ENCODE measurements at regions not wholly inside any gene's neighbourhood (a gene's known extent, or its start where the extent isn't known, plus 50 kb on each side); places are given as distances from the start of the nearest gene placed in this dataset.

GRCh38 chr5:6086871-6087270 is 291.5 kb downstream of the MED10 start:
- Histone ChIP-seq H4K20me1 (replicated peaks in 1 of 2; ENCODE audit: control insufficient read depth in 1 of 2, insufficient read depth in 2 of 2, low read length in 2 of 2) (no peaks in the 10 kb centered on the region), H2AK5ac (ENCODE audit: low read depth, low read length) (no peak overlapping the region), H4K91ac (replicated peaks; ENCODE audit: insufficient read length, low read length) (no peak overlapping the region), H3K36me3 (ENCODE audit: control insufficient read depth in 2 of 4, insufficient read depth in 4 of 4, low read length in 3 of 4) (no peaks in the 10 kb centered on the region), H4K8ac (ENCODE audit: extremely low read depth, insufficient read depth, low read length) (no peak overlapping the region), H3K27ac (ENCODE audit: low read depth, low read length) (no peak overlapping the region), H3K27me3 (replicated peaks in 1 of 4; ENCODE audit: control insufficient read depth in 3 of 4, extremely low read depth in 1 of 4, insufficient read depth in 3 of 4, low read length in 3 of 4) (no peaks in the 10 kb centered on the region), H4K5ac (ENCODE audit: insufficient read length, low read depth, low read length) (no peak overlapping the region), H3K14ac (ENCODE audit: insufficient read length) (no peak overlapping the region), H2AFZ (ENCODE audit: low read length) (no peak overlapping the region), H3K79me2 (ENCODE audit: control insufficient read depth in 1 of 2, insufficient read depth in 2 of 2, low read length in 2 of 2) (no peaks in the 10 kb centered on the region), H3K4ac (replicated peaks; ENCODE audit: insufficient read length, low read depth, low read length) (no peak overlapping the region), H3K23me2 (ENCODE audit: low read depth, low read length) (no peaks in the 10 kb centered on the region), H3K9ac (replicated peaks in 1 of 4; ENCODE audit: extremely low read depth in 1 of 4, low read depth in 3 of 4, low read length in 3 of 4) (no peak overlapping the region), H2BK12ac (ENCODE audit: low read depth, low read length) (no peak overlapping the region), H2BK120ac (replicated peaks; ENCODE audit: low read depth, low read length) (no peak overlapping the region), H3K56ac (replicated peaks; ENCODE audit: insufficient read length, low read depth, low read length) (no peak overlapping the region), H3K23ac (ENCODE audit: insufficient read length) (no peak overlapping the region), H2BK5ac (ENCODE audit: low read depth, low read length) (no peak overlapping the region), H3K4me1 (replicated peaks in 1 of 4; ENCODE audit: control insufficient read depth in 3 of 4, insufficient read depth in 4 of 4, low read length in 3 of 4) (no peaks in the 10 kb centered on the region; a peak in 1 of 7 replicates), H3K4me3 (ENCODE audit: extremely low read depth in 1 of 4, insufficient read depth in 2 of 4, low read depth in 3 of 4, low read length in 4 of 4) (no peak overlapping the region), H3K79me1 (ENCODE audit: low read depth, low read length) (no peaks in the 10 kb centered on the region), H2BK15ac (ENCODE audit: low read length) (no peak overlapping the region), H3K4me2 (ENCODE audit: insufficient read depth in 1 of 2, low read depth in 2 of 2, low read length in 2 of 2) (no peak overlapping the region), H2BK20ac (ENCODE audit: low read length) (no peak overlapping the region), H3K9me3 (ENCODE audit: insufficient read depth in 2 of 2, low read depth in 1 of 2, low read length in 1 of 2) (no peaks in the 10 kb centered on the region), H3K18ac (ENCODE audit: extremely low read depth, low read length) (no peak overlapping the region)
- CTCF ChIA-PET (ENCODE audit: partially characterized antibody): no interaction called here
- POLR2A ChIA-PET (ENCODE audit: partially characterized antibody): no interaction called here
- 96% methylated on average over 4 of the region's 4 CpGs; no CpG with 5 or more reads in 1 of the 2 experiments for WGBS, 2 experiments (ENCODE audit: extremely low coverage in 1 of 2, insufficient coverage in 1 of 2, insufficient read length in 1 of 2, insufficient replicate concordance in 2 of 2, low coverage in 1 of 2, low lambda C conversion rate in 2 of 2, missing lambda C conversion rate in 1 of 2)
- DNase-seq (ENCODE audit: low read depth in 1 of 2, low spot score in 2 of 2) (no peak), FAIRE-seq (no peak)
- TF ChIP-seq KDM4A (IDR thresholded peaks at IDR 0.05; ENCODE audit: low read depth, low read length, severe bottlenecking) (no peak), CEBPB (IDR thresholded peaks at IDR 0.05; ENCODE audit: low read depth, low read length) (no peak), TAF7 (optimal IDR thresholded peaks at IDR 0.05; ENCODE audit: borderline replicate concordance, low read depth, low read length) (no peak), CBX8 (IDR thresholded peaks at IDR 0.05; ENCODE audit: borderline replicate concordance, low read depth, low read length) (no peak), SUZ12 (IDR thresholded peaks at IDR 0.05; ENCODE audit: low read length) (no peak)

Measured in H1 (cell line).